Smooth muscle cell (in vitro differentiated cells): ENCODE measurements at regions not wholly inside any gene's neighbourhood (a gene's known extent, or its start where the extent isn't known, plus 50 kb on each side); places are given as distances from the start of the nearest gene placed in this dataset.

Source experiments
- DNase-seq: peaks from one replicate; lab custom pipeline; 2025; ENCODE audit not compliant: unreplicated experiment; lab: John Stamatoyannopoulos, UW
- H2AFZ ChIP-seq: fragments of 200-600 bp; sonication (generic); 2 replicates; pipeline ENCODE4 v1.6.0; 2016; ENCODE audit warnings: antibody characterized with exemption, low read depth, mild to moderate bottlenecking
- H3F3A ChIP-seq: fragments of 200-600 bp; sonication (generic); 2 replicates; pipeline ENCODE4 v1.6.0; 2017; ENCODE audit warnings: antibody characterized with exemption, low read depth
- H3K27ac ChIP-seq: fragments of 200-600 bp; sonication (generic); 2 replicates; pipeline ENCODE4 v1.5.1; 2016; ENCODE audit warnings: low read depth, mild to moderate bottlenecking
- H3K27me3 ChIP-seq: fragments of 200-600 bp; sonication (generic); 2 replicates; pipeline ENCODE4 v1.6.1; 2016; ENCODE audit warnings: low read depth, mild to moderate bottlenecking
- H3K36me3 ChIP-seq: fragments of 200-600 bp; sonication (generic); 2 replicates; pipeline ENCODE4 v1.5.1; 2016; ENCODE audit warnings: low read depth
- H3K4me1 ChIP-seq: fragments of 200-600 bp; sonication (generic); 2 replicates; pipeline ENCODE4 v1.5.1; 2016; ENCODE audit warnings: low read depth
- H3K4me2 ChIP-seq: fragments of 200-600 bp; sonication (generic); 2 replicates; pipeline ENCODE4 v1.6.0; 2016; ENCODE audit warnings: mild to moderate bottlenecking
- H3K4me3 ChIP-seq: fragments of 200-600 bp; sonication (generic); 2 replicates; pipeline ENCODE4 v1.5.1; 2016; ENCODE audit warnings: mild to moderate bottlenecking
- H3K79me2 ChIP-seq: fragments of 200-600 bp; sonication (generic); 2 replicates; pipeline ENCODE4 v1.6.0; 2016; ENCODE audit warnings: low read depth, mild to moderate bottlenecking
- H3K9ac ChIP-seq: fragments of 200-600 bp; sonication (generic); 2 replicates; pipeline ENCODE4 v1.6.0; 2016; ENCODE audit warnings: low read depth
- H3K9me3 ChIP-seq: fragments of 200-600 bp; sonication (generic); replicated peaks from 2 replicates; pipeline ENCODE4 v1.5.1; 2016; ENCODE audit warnings: low read depth
- H4K20me1 ChIP-seq: fragments of 200-600 bp; sonication (generic); 2 replicates; pipeline ENCODE4 v1.6.0; 2016; ENCODE audit warnings: low read depth
- WGBS: methylation state at CpG from one replicate; pipeline ENCODE4 v1.1.7; 2016; ENCODE audit warnings: low lambda C conversion rate; 5-methylcytosine and 5-hydroxymethylcytosine counted together
- TF ChIP-seq, protein P1 (sequence below): fragments of 200-600 bp; sonication (generic); IDR thresholded peaks from 2 replicates; pipeline ENCODE4 v1.5.1; 2017; ENCODE audit warnings: borderline replicate concordance, mild to moderate bottlenecking, antibody characterized with exemption; ENCODE audit not compliant: insufficient read depth, poor library complexity, severe bottlenecking

DNA sequence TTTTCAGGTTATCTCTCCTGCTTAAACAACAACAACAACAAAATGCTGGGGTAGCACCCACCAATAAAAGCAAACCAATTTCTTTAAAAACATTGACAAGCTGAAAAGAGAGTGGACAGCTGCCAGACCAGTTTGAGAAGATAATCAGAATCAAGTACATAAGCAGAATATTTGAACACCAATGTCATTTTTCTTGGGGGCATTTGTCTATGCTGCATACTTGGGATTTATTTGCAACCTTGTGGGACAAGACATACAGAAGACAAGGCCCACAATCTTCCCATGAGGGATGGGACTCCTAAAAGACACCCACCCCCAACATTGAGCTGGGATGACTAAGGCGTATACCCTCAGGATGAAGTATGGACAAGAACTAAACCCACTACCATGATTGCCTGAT lies 62.2 kb upstream of the NXPH2 start:
- Histone ChIP-seq H3K79me2 (no peaks in the 10 kb centered on the region), H3K4me1 (no peaks in the 10 kb centered on the region), H3K4me2 (no peak overlapping the region), H2AFZ (no peak overlapping the region), H3K27ac (no peak overlapping the region), H3K9ac (no peak overlapping the region), H4K20me1 (no peaks in the 10 kb centered on the region), H3F3A (no peaks in the 10 kb centered on the region), H3K36me3 (no peaks in the 10 kb centered on the region), H3K4me3 (no peak overlapping the region), H3K27me3 (no peaks in the 10 kb centered on the region), H3K9me3 (no peaks in the 10 kb centered on the region)
- TF ChIP-seq, protein P1, sequence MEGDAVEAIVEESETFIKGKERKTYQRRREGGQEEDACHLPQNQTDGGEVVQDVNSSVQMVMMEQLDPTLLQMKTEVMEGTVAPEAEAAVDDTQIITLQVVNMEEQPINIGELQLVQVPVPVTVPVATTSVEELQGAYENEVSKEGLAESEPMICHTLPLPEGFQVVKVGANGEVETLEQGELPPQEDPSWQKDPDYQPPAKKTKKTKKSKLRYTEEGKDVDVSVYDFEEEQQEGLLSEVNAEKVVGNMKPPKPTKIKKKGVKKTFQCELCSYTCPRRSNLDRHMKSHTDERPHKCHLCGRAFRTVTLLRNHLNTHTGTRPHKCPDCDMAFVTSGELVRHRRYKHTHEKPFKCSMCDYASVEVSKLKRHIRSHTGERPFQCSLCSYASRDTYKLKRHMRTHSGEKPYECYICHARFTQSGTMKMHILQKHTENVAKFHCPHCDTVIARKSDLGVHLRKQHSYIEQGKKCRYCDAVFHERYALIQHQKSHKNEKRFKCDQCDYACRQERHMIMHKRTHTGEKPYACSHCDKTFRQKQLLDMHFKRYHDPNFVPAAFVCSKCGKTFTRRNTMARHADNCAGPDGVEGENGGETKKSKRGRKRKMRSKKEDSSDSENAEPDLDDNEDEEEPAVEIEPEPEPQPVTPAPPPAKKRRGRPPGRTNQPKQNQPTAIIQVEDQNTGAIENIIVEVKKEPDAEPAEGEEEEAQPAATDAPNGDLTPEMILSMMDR: no peak
- WGBS: 88% methylated on average over 1 of the region's 1 CpG
- DNase-seq: no peak

DNA sequence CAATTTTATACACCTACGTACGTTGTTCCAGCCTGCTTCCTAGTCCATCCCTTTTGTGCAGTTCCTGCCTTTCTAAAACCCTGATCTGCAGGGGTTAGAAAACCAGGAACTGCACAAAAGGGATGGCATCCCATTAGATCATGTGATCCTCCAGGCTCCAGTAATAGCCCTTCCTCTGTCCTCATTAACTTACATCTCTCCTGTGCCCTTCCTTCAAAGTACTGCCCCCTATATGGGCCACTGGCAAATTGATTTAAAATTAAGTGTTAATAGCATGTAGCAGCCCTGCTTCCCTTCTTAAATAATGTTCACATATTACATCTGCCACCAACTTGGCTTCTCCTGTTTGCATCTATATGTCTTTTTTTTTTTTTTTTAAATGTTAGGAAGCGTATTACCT lies 61.3 kb upstream of the NXPH2 start:
- Histone ChIP-seq H3K9ac (no peak overlapping the region), H3K4me1 (no peaks in the 10 kb centered on the region), H3K36me3 (no peaks in the 10 kb centered on the region), H3K79me2 (no peaks in the 10 kb centered on the region), H3K9me3 (no peaks in the 10 kb centered on the region), H3F3A (no peaks in the 10 kb centered on the region), H3K27me3 (no peaks in the 10 kb centered on the region), H3K4me3 (no peak overlapping the region), H3K27ac (no peak overlapping the region), H3K4me2 (no peak overlapping the region), H4K20me1 (no peaks in the 10 kb centered on the region), H2AFZ (peak overlapping the region; percentile 20)
- TF ChIP-seq, protein P1: no peak
- DNase-seq: no peak
- WGBS: 89% methylated on average over 3 of the region's 3 CpGs

DNA sequence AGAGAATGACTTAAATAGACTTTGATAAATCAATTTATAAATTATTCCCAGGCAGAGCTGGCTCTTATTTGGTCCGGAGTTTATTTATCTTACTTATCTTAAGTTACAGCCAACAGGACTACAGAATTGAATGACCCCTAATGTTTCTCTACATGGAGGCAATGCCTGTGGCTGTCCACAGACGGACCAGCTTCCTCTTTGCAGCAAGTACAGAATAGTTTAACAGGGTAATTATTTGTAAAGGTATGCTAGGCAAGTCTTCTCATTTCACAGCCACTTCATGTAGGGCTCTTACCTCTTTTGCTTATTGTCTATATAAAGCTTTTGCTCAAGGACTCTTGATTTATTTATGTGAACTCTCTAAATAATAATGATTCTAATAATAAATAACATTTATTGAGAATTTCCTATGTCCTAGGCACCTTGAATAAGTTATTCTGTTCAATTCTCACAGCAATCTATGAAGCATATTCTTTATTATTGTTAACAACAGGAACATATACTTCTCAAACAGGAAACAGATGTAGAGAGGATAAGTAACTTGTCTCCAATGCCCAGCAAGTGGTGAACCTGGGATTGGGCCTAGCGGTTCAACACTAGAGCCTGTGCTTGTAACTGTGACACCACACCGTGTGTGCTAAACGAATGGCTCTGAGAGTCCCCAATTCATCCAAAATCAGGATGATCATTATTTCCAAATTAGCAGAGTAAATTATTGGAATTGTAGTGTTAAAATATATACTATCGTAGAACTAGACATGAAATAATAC lies 58.8 kb upstream of the NXPH2 start:
- H3K4me3 ChIP-seq: no peak overlapping the region
- 87% methylated on average over 6 of the region's 6 CpGs for WGBS
- H3K36me3 ChIP-seq: no peaks in the 10 kb centered on the region
- no peak for DNase-seq
- H4K20me1 ChIP-seq: no peaks in the 10 kb centered on the region
- H3K4me1 ChIP-seq: no peaks in the 10 kb centered on the region
- no peak overlapping the region for H3K4me2 ChIP-seq
- no peak overlapping the region for H3K9ac ChIP-seq
- H3K9me3 ChIP-seq: no peaks in the 10 kb centered on the region
- no peak overlapping the region for H2AFZ ChIP-seq
- H3F3A ChIP-seq: no peaks in the 10 kb centered on the region
- no peaks in the 10 kb centered on the region for H3K27me3 ChIP-seq
- H3K79me2 ChIP-seq: no peaks in the 10 kb centered on the region
- H3K27ac ChIP-seq: no peak overlapping the region
- TF ChIP-seq, protein P1: no peak

DNA sequence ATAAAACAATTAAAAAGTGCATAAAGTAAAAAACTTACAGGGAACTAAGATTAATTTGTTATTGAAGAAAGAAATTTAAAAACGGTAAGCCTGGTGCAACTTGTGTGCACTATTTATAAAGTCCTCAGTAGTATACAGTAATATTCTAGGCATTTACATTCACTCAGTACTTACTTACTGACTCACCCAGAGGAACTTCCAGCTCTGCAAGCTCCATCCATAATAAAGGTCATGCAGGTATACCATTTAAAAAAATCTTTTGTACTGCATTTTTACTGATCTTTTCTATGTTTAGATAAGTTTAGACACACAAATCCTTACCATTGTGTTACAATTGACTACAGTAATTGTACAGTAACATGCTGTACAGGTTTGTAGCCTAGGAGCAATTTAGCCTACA lies 51.5 kb upstream of the NXPH2 start:
- TF ChIP-seq, protein P1: no peak
- DNase-seq: no peak
- Histone ChIP-seq H3K9me3 (no peaks in the 10 kb centered on the region), H3K27me3 (no peaks in the 10 kb centered on the region), H3K4me1 (no peaks in the 10 kb centered on the region), H3K4me2 (no peak overlapping the region), H3K36me3 (no peaks in the 10 kb centered on the region), H3K27ac (no peak overlapping the region), H4K20me1 (no peaks in the 10 kb centered on the region), H3K79me2 (no peaks in the 10 kb centered on the region), H3K9ac (no peak overlapping the region), H3F3A (no peaks in the 10 kb centered on the region), H3K4me3 (no peak overlapping the region), H2AFZ (no peak overlapping the region)
- WGBS: 57% methylated on average over 1 of the region's 1 CpG
